DND-41 (cell line): ENCODE measurements at regions not wholly inside any gene's neighbourhood (a gene's known extent, or its start where the extent isn't known, plus 50 kb on each side); places are given as distances from the start of the nearest gene placed in this dataset.

Source experiments
- EZH2 ChIP-seq: IDR thresholded peaks from 3 replicates; pipeline ENCODE4 v1.6.1; 2012; ENCODE audit warnings: borderline replicate concordance, low read depth, mild to moderate bottlenecking, moderate library complexity, low read length, inconsistent platforms; ENCODE audit not compliant: severe bottlenecking
- TF ChIP-seq, protein P1 (sequence below): IDR thresholded peaks from 2 replicates; pipeline ENCODE4 v1.5.1; 2012; ENCODE audit warnings: borderline replicate concordance, low read length, moderate library complexity, mild to moderate bottlenecking; ENCODE audit not compliant: poor library complexity, severe bottlenecking; ENCODE audit errors: extremely low read depth

DNA sequence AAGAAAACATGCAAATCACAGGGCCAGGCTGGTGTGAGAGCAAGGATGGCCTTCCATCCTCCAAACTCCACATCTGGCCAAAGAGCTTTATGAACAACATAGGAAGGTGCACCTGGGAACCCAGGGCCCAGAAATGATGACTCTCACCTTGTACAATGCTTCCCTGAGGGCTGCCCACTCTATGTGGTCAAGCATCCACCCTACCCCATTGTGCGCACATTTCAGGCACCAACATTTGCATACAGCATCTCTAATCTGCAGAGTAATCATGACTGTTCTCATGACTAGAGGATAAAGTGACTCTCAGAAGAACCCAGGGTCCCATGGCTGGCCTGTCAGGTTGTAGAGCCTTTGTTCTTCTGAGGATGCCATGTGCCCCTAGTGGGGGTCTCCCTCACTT is 57.2 kb upstream of the NTF3 start:
- TF ChIP-seq EZH2: no peak
- TF ChIP-seq, protein P1, sequence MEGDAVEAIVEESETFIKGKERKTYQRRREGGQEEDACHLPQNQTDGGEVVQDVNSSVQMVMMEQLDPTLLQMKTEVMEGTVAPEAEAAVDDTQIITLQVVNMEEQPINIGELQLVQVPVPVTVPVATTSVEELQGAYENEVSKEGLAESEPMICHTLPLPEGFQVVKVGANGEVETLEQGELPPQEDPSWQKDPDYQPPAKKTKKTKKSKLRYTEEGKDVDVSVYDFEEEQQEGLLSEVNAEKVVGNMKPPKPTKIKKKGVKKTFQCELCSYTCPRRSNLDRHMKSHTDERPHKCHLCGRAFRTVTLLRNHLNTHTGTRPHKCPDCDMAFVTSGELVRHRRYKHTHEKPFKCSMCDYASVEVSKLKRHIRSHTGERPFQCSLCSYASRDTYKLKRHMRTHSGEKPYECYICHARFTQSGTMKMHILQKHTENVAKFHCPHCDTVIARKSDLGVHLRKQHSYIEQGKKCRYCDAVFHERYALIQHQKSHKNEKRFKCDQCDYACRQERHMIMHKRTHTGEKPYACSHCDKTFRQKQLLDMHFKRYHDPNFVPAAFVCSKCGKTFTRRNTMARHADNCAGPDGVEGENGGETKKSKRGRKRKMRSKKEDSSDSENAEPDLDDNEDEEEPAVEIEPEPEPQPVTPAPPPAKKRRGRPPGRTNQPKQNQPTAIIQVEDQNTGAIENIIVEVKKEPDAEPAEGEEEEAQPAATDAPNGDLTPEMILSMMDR: no peak
